Epithelial cell of proximal tubule (primary cell): ENCODE measurements at regions not wholly inside any gene's neighbourhood (a gene's known extent, or its start where the extent isn't known, plus 50 kb on each side); places are given as distances from the start of the nearest gene placed in this dataset.

Experiments
- DNase-seq: peaks from one replicate; pipeline ENCODE4 v3.0.0-alpha.2; 2011; ENCODE audit warnings: low read depth
- H3K4me3 ChIP-seq: 2 replicates; pipeline ENCODE4 v1.5.1; 2011; ENCODE audit warnings: low read depth, mild to moderate bottlenecking, low read length
- TF ChIP-seq, protein P1 (sequence below): conservative IDR thresholded peaks from 2 replicates; pipeline ENCODE4 v1.5.1; 2012; ENCODE audit warnings: low read depth, mild to moderate bottlenecking, low read length

DNA sequence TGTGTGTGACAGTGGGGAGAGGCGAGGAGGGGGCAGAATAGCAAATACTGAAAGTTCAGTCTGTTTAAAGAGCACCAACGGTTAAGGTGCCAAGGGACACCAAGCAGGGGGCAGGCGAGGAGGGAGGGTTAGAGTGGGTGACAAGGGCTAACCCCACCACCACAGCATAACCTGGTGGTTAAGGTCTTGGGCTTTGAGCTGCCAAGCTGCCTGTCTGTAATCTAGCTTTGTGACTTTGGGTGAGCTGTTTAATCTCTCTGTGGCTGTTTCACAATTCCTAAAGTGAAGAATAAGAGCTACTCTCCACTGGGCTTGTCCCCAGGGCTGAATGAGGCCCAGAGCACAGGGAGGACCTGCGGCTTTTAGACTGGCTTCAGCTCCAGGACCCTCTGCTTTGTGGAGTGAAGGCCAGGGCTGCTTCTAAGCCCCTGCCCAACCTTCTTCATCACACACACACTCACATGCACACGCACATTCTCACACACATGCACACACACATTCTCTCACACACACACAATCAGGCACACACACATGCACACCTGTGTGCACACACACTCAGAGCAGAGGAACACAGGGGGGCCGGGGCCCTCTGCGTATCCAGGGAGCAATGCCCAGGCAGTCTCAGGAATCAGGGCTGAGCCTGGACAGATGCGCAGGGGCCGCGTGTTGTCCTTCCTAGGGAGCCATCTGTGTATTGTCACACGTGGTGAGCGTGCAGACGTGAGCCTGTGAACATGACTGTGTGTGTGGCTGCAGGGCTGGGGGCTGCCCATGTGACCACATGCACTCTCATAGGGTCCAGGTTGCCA lies 101.6 kb upstream of the TARDBP start:
- TF ChIP-seq, protein P1, sequence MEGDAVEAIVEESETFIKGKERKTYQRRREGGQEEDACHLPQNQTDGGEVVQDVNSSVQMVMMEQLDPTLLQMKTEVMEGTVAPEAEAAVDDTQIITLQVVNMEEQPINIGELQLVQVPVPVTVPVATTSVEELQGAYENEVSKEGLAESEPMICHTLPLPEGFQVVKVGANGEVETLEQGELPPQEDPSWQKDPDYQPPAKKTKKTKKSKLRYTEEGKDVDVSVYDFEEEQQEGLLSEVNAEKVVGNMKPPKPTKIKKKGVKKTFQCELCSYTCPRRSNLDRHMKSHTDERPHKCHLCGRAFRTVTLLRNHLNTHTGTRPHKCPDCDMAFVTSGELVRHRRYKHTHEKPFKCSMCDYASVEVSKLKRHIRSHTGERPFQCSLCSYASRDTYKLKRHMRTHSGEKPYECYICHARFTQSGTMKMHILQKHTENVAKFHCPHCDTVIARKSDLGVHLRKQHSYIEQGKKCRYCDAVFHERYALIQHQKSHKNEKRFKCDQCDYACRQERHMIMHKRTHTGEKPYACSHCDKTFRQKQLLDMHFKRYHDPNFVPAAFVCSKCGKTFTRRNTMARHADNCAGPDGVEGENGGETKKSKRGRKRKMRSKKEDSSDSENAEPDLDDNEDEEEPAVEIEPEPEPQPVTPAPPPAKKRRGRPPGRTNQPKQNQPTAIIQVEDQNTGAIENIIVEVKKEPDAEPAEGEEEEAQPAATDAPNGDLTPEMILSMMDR, result no peak
- DNase-seq, result no peak
- H3K4me3 ChIP-seq, result no peak overlapping the region

DNA sequence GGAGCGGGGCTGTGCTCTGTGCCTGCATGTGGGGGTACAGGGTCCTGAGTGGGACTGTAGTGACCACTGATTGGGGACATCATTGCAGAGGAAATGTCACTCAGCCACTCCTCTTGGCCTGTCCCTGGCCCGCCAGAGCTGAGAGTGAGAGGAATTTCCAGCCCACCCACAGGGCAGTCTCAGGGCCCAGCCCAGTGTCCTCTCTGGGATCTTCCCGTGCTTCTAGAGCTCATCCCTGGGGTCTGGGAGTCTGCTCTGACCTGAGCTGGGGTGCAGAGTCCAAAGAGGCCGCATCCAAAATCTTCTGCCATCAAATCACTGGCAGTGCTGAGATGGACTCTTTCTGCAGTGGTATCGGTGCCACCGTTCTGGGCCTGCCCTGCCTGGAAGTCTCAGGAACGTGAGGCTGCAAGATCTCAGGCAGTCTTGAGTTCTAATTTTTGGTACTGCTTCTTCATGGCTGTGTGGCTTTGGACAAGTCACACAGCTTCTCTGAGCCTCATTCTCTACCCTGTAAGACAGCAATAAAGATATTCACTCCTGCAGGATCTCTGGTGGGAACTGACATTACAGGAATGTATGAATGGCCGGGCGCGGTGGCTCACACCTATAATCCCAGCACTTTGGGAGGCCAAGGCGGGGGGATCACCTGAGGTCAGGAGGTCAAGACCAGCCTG lies 100.8 kb upstream of the TARDBP start:
- no peak for DNase-seq
- no peak overlapping the region for H3K4me3 ChIP-seq
- TF ChIP-seq, protein P1, result no peak

DNA sequence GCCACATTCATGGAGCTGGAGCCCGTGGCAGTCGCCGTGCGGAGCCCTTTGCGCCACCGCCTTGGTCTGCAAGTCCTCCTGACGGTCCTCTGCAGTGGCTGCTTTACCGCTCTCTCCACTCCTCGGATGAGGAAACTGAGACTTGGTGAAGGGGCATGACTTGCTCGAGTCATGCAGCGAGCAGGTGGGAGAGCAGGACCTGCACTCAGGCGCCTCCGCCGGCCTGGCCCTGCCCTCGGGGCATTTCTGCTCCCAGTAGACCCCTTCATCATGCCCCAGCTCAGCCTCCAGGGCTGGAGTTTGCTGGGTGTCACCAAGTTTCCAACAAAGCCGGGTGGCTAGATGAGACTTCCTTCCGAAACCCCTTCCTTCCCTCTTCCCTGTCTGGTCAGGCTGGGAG lies 100.0 kb upstream of the TARDBP start:
- DNase-seq, result no peak
- TF ChIP-seq, protein P1, result no peak
- no peak overlapping the region for H3K4me3 ChIP-seq

DNA sequence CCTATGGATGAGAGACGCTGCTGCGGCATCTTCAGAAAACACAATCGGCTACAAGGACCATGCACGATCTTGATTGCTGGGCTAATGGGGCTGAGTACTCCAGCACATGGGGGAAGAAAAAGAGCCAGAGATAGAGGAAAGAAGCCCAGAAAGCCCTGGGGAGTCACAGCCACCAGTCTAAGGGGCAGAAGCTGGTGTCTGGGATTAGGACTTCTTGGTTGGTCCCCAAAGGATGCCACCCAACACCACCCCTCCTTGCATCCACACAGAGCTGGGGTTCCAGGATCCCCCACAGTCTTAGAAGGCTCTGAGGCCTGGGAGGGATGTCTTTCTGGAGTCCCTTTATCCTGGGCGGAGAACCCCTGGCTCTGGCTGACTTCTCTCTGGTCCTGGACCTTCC lies 98.4 kb upstream of the TARDBP start:
- TF ChIP-seq, protein P1, result no peak
- no peak for DNase-seq
- H3K4me3 ChIP-seq, result no peak overlapping the region

DNA sequence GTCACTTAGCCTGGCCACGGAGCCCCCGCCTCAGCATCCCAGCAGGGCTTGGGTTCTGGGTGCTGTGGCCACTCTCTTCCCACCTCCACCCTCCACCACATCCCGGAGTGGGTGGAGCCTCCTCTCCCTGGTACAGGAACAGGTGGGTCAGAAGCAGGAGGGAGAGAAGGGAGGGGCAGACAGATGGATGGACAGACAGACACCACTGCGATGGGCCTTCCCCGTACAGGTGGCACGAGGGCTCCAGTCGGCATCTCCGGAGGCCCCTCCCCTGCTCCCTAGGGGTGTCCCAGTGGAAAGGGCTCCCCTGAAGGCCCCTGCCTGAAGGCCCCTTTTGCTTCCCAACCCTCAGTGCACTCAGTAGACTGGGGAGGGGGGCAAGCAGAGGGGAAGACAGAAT lies 96.9 kb upstream of the TARDBP start:
- H3K4me3 ChIP-seq, result no peak overlapping the region
- no peak for DNase-seq
- TF ChIP-seq, protein P1, result no peak

DNA sequence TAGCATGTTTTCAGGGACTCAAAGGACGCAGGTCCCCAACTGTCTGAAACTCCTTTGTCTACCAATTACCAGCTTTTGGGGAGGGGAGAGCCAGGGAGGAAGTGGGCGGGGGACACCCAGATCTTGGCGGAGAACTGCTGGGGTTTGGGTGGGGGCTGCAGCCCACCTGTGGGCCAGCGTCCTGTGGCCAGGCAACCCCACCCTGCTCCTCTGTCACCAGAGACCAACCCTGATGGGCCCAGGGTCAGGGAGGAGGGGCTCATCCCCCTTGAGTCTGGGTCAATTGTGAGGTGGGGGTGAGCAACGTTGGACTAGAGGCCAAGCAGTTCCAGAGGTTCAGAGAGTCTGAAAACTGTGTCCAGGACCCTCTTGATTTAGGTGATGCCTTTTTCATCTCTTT lies 96.1 kb upstream of the TARDBP start:
- no peak for DNase-seq
- TF ChIP-seq, protein P1, result no peak
- H3K4me3 ChIP-seq, result no peak overlapping the region
